HCT116 (cell line): ENCODE measurements at regions not wholly inside any gene's neighbourhood (a gene's known extent, or its start where the extent isn't known, plus 50 kb on each side); places are given as distances from the start of the nearest gene placed in this dataset.

Source experiments
- ATAC-seq: fragments of 200-7000 bp; cut with Tn5 transposase; 2 replicates; pipeline ENCODE4 v1.9.1; 2020; ENCODE audit warnings: mild to moderate bottlenecking, moderate library complexity
- BruUV-seq: library from RNA; stranded (reverse); fragments of 400-500 nt; replicated peaks from 2 replicates; lab custom pipeline; 2021; lab: Mats Ljungman, UMichigan
- CTCF ChIA-PET: fragments of 300-600 bp; sonication (Branson Sonifier 250); formaldehyde crosslinking; loops from one replicate; lab custom pipeline; 2021; ENCODE audit warnings: antibody characterized with exemption; lab: Charles Lee
- POLR2A ChIA-PET: fragments of 300-600, 350-600 bp; sonication (Branson Sonifier 250); formaldehyde crosslinking; loops from one replicate; lab custom pipeline; 2021; ENCODE audit warnings: antibody characterized with exemption; lab: Charles Lee
- RAD21 ChIA-PET, 2 experiments: fragments of 300-600 bp; sonication (Branson Sonifier 250); formaldehyde crosslinking; loops; one replicate each; lab custom pipeline; 2023; ENCODE audit warnings: low total read pairs in 2 of 2; ENCODE audit not compliant: uncharacterized antibody in 2 of 2, unreplicated experiment in 2 of 2, low non-redundant PET in 1 of 2; lab: Charles Lee
- DNase-seq: peaks from one replicate; pipeline ENCODE4 v3.0.0-alpha.2; 2010; ENCODE audit warnings: low read depth, low spot score
- H2AFZ ChIP-seq: fragments of 200-600 bp; shearing (Covaris generic), sonication (generic); 2 replicates; pipeline ENCODE4 v1.6.1; 2017; ENCODE audit warnings: low read depth, mixed run types, mixed read lengths, antibody characterized with exemption, low read length; ENCODE audit not compliant: poor library complexity, severe bottlenecking
- H3K27ac ChIP-seq: 2 replicates; pipeline ENCODE4 v1.5.1; 2012; ENCODE audit warnings: low read depth, low read length
- H3K27me3 ChIP-seq: fragments of 200-600 bp; sonication (generic); 2 replicates; pipeline ENCODE4 v1.6.1; 2016; ENCODE audit warnings: mixed run types, low read length, mixed read lengths; ENCODE audit not compliant: insufficient read depth
- H3K36me3 ChIP-seq, 2 experiments: fragments of 200-500 bp in 1 of 2; fragments of 200-600 bp in 1 of 2; sonication (Bioruptor generic) in 1 of 2; sonication (generic) in 1 of 2; 2 replicates each; pipeline versions ENCODE4 v1.5.1 to v1.6.1; 2014 to 2016; ENCODE audit warnings: low read length in 2 of 2, inconsistent platforms in 1 of 2, mixed read lengths in 1 of 2, mixed run types in 1 of 2; ENCODE audit not compliant: insufficient read depth in 2 of 2, control insufficient read depth in 1 of 2
- H3K4me1 ChIP-seq, 2 experiments: fragments of 200-600 bp in 1 of 2; sonication (generic) in 1 of 2; 2 replicates each; pipeline versions ENCODE4 v1.5.1 to v1.6.1; 2012 to 2017; ENCODE audit warnings: low read length in 2 of 2, inconsistent platforms in 1 of 2, mild to moderate bottlenecking in 1 of 2, mixed read lengths in 1 of 2, mixed run types in 1 of 2, moderate library complexity in 1 of 2; ENCODE audit not compliant: insufficient read depth in 2 of 2, control insufficient read depth in 1 of 2
- H3K4me2 ChIP-seq: fragments of 200-600 bp; sonication (generic); 2 replicates; pipeline ENCODE4 v1.6.1; 2017; ENCODE audit warnings: mixed run types, low read length, mixed read lengths
- H3K4me3 ChIP-seq, 2 experiments: fragments of 200-600 bp in 1 of 2; sonication (generic) in 1 of 2; replicated peaks in 1 of 2; 2 replicates each; pipeline ENCODE4 v1.5.1; 2011 to 2016; ENCODE audit warnings: low read length in 2 of 2, control low read depth in 1 of 2, low read depth in 1 of 2, mild to moderate bottlenecking in 1 of 2, mixed read lengths in 1 of 2, mixed run types in 1 of 2
- H3K79me2 ChIP-seq: fragments of 200-600 bp; sonication (generic); 2 replicates; pipeline ENCODE4 v1.6.1; 2017; ENCODE audit warnings: mild to moderate bottlenecking, mixed run types, low read length, moderate library complexity, mixed read lengths; ENCODE audit not compliant: insufficient read depth
- H3K9ac ChIP-seq: fragments of 200-600 bp; sonication (generic); 2 replicates; pipeline ENCODE4 v1.6.1; 2016; ENCODE audit warnings: low read length, mixed read lengths
- H3K9me2 ChIP-seq: fragments of 200-600 bp; sonication (generic), shearing (Covaris generic); 2 replicates; pipeline ENCODE4 v1.6.1; 2017; ENCODE audit warnings: mixed run types, mild to moderate bottlenecking, moderate library complexity; ENCODE audit not compliant: insufficient read depth
- H3K9me3 ChIP-seq, 2 experiments: fragments of 200-500 bp in 1 of 2; fragments of 200-600 bp in 1 of 2; sonication (Bioruptor generic) in 1 of 2; sonication (generic) in 1 of 2; 2 replicates each; pipeline ENCODE4 v1.6.1; 2014 to 2017; ENCODE audit warnings: low read length in 2 of 2, mixed read lengths in 2 of 2, inconsistent platforms in 1 of 2, low read depth in 1 of 2, mild to moderate bottlenecking in 1 of 2, mixed run types in 1 of 2, moderate library complexity in 1 of 2; ENCODE audit not compliant: control insufficient read depth in 1 of 2, insufficient read depth in 1 of 2
- H4K20me1 ChIP-seq: fragments of 200-600 bp; sonication (generic), shearing (Covaris generic); 2 replicates; pipeline ENCODE4 v1.6.1; 2017; ENCODE audit warnings: mixed run types, mild to moderate bottlenecking, moderate library complexity; ENCODE audit not compliant: insufficient read depth
- CEBPB ChIP-seq: IDR thresholded peaks from 2 replicates; pipeline ENCODE4 v1.6.1; 2012; ENCODE audit warnings: low read depth
- EZH2phosphoT487 ChIP-seq: fragments of 200-600 bp; IDR thresholded peaks from 2 replicates; pipeline ENCODE4 v1.6.1; 2018; ENCODE audit warnings: antibody characterized with exemption, borderline replicate concordance
- MAX ChIP-seq: IDR thresholded peaks from 2 replicates; pipeline ENCODE4 v1.6.1; 2012
- POLR2A ChIP-seq: IDR thresholded peaks from 2 replicates; pipeline ENCODE4 v1.7.0; 2011; ENCODE audit warnings: borderline replicate concordance; ENCODE audit not compliant: insufficient read depth, insufficient read length; ENCODE audit errors: extremely low read depth
- RAD21 ChIP-seq: IDR thresholded peaks from 2 replicates; pipeline ENCODE4 v1.6.1; 2012; ENCODE audit warnings: low read depth, mild to moderate bottlenecking
- REST ChIP-seq: IDR thresholded peaks from 2 replicates; pipeline ENCODE4 v1.6.1; 2012; ENCODE audit warnings: low read depth
- YY1 ChIP-seq: IDR thresholded peaks from 2 replicates; pipeline ENCODE4 v1.6.1; 2011; ENCODE audit warnings: low read length, low read depth, moderate library complexity, mild to moderate bottlenecking; ENCODE audit not compliant: insufficient replicate concordance; ENCODE audit errors: extremely low read depth
- intact Hi-C: fragments of 100-400 bp; cut with micrococcal nuclease; formaldehyde crosslinking; loops from 2 replicates; pipeline ENCODE4 v1.10.0; 2022

- CTCF ChIA-PET: no interaction called here
Observed at GRCh38 chr20:60330461-60330860, 372.2 kb downstream of the CDH26 start.

More at GRCh38 chr20:60330461-60330860, 372.2 kb downstream of the CDH26 start:
- ChIA-PET POLR2A (no interaction called here), RAD21 (no interaction called here)
- no peaks in the 10 kb centered on the region for H4K20me1 ChIP-seq
- intact Hi-C loops: no loop called here
- H2AFZ ChIP-seq: no peak overlapping the region
- TF ChIP-seq MAX: no peak
- no peak for TF ChIP-seq YY1
- TF ChIP-seq POLR2A: no peak
- TF ChIP-seq CEBPB: no peak
- TF ChIP-seq REST: no peak
- no peak for TF ChIP-seq EZH2phosphoT487
- no peak for TF ChIP-seq RAD21
- H3K9me3 ChIP-seq: peaks cover 4 to 25% of the 10 kb centered on the region in 2 experiments; a peak in 2 of 4 replicates
- no peaks in the 10 kb centered on the region for H3K36me3 ChIP-seq
- H3K79me2 ChIP-seq: no peaks in the 10 kb centered on the region
- H3K4me3 ChIP-seq: no peak overlapping the region
- no peak overlapping the region for H3K9ac ChIP-seq
- H3K4me1 ChIP-seq: no peaks in the 10 kb centered on the region
- BruUV-seq: no TSS peak
- H3K27ac ChIP-seq: no peak overlapping the region
- no peak overlapping the region for H3K4me2 ChIP-seq
- no peak for DNase-seq
- no peak for ATAC-seq
- no peaks in the 10 kb centered on the region for H3K9me2 ChIP-seq
- H3K27me3 ChIP-seq: no peaks in the 10 kb centered on the region
